ENCODE measurements at regions not wholly inside any gene's neighbourhood (a gene's known extent, or its start where the extent isn't known, plus 50 kb on each side); places are given as distances from the start of the nearest gene placed in this dataset.

GRCh38 chr4:54844911-54845310 lies 187.2 kb downstream of the KIT start:
- intact Hi-C loops (cut with micrococcal nuclease) = loop anchor here (5.0 kb wide), 1 partner anchor 523 kb away; no protein-coding TSS in a partner anchor
- Mint-ChIP-seq H3K4me3 (no peak overlapping the region), H3K27me3 (peaks cover 9% of the 10 kb centered on the region), H3K4me1 (no peaks in the 10 kb centered on the region), H3K27ac (no peak overlapping the region), H3K9me3 (ENCODE audit: insufficient read depth) (no peaks in the 10 kb centered on the region)
- ChIA-PET POLR2A (no interaction called here), CTCF (no interaction called here)
- Histone ChIP-seq H3K9ac (ENCODE audit: low read length) (no peak overlapping the region), H3K9me3 (ENCODE audit: control extremely low read depth in 1 of 3, control insufficient read depth in 2 of 3, insufficient read depth in 1 of 3, low read length in 2 of 3) (no peaks in the 10 kb centered on the region), H2AFZ (ENCODE audit: insufficient read depth, low read depth, low read length, poor library complexity, severe bottlenecking) (no peak overlapping the region), H3K4me1 (ENCODE audit: control insufficient read depth in 2 of 2, insufficient read depth in 2 of 2, low read length in 2 of 2) (no peaks in the 10 kb centered on the region), H3K4me3 (ENCODE audit: control extremely low read depth in 1 of 5, extremely low read depth in 1 of 5, insufficient read depth in 1 of 5, low read depth in 2 of 5, low read length in 4 of 5) (no peak overlapping the region), H3K4me2 (replicated peaks; ENCODE audit: low read depth, low read length, poor library complexity, severe bottlenecking) (no peak overlapping the region), H3K27ac (ENCODE audit: low read length in 2 of 2) (no peak overlapping the region), H3K79me2 (ENCODE audit: control insufficient read depth, insufficient read depth, low read length) (no peaks in the 10 kb centered on the region), H3K27me3 (replicated peaks in 1 of 4; ENCODE audit: control extremely low read depth in 1 of 4, control insufficient read depth in 3 of 4, insufficient read depth in 4 of 4, low read length in 3 of 4) (peaks cover 0 to 4% (median 0%) of the 10 kb centered on the region in 4 experiments), H3K36me3 (replicated peaks in 1 of 2; ENCODE audit: control extremely low read depth in 1 of 2, control insufficient read depth in 1 of 2, extremely low read depth in 1 of 2, insufficient read depth in 2 of 2, low read length in 1 of 2) (no peaks in the 10 kb centered on the region), H4K20me1 (ENCODE audit: control insufficient read depth, insufficient read depth, low read length, poor library complexity, severe bottlenecking) (no peaks in the 10 kb centered on the region)
- no CpG with 5 or more reads among the region's 2 CpGs for whole genome bisulfite sequencing (ENCODE audit: insufficient coverage)
- ATAC-seq (ENCODE audit: low read depth) (no peak), DNase-seq (no peak)
- TF ChIP-seq CTCF (IDR thresholded peaks at IDR 0.05) = no peak
- TF ChIP-seq EZH2 (IDR thresholded peaks at IDR 0.05; ENCODE audit: borderline replicate concordance, insufficient read depth, low read depth, low read length, poor library complexity, severe bottlenecking) = no peak

- Histone ChIP-seq H3K27ac (ENCODE audit: low read length in 2 of 2) (no peak overlapping the region), H3K27me3 (replicated peaks in 1 of 4; ENCODE audit: control extremely low read depth in 1 of 4, control insufficient read depth in 3 of 4, insufficient read depth in 4 of 4, low read length in 3 of 4) (peaks cover 0 to 4% (median 0%) of the 10 kb centered on the region in 4 experiments), H3K4me1 (ENCODE audit: control insufficient read depth in 2 of 2, insufficient read depth in 2 of 2, low read length in 2 of 2) (no peaks in the 10 kb centered on the region), H3K79me2 (ENCODE audit: control insufficient read depth, insufficient read depth, low read length) (no peaks in the 10 kb centered on the region), H3K9me3 (ENCODE audit: control extremely low read depth in 1 of 3, control insufficient read depth in 2 of 3, insufficient read depth in 1 of 3, low read length in 2 of 3) (no peaks in the 10 kb centered on the region), H3K9ac (ENCODE audit: low read length) (no peak overlapping the region), H3K36me3 (replicated peaks in 1 of 2; ENCODE audit: control extremely low read depth in 1 of 2, control insufficient read depth in 1 of 2, extremely low read depth in 1 of 2, insufficient read depth in 2 of 2, low read length in 1 of 2) (no peaks in the 10 kb centered on the region), H3K4me3 (ENCODE audit: control extremely low read depth in 1 of 5, extremely low read depth in 1 of 5, insufficient read depth in 1 of 5, low read depth in 2 of 5, low read length in 4 of 5) (no peak overlapping the region), H4K20me1 (ENCODE audit: control insufficient read depth, insufficient read depth, low read length, poor library complexity, severe bottlenecking) (no peaks in the 10 kb centered on the region), H3K4me2 (replicated peaks; ENCODE audit: low read depth, low read length, poor library complexity, severe bottlenecking) (no peak overlapping the region), H2AFZ (ENCODE audit: insufficient read depth, low read depth, low read length, poor library complexity, severe bottlenecking) (no peak overlapping the region)
- DNase-seq (no peak), ATAC-seq (ENCODE audit: low read depth) (no peak)
- H3K27ac Mint-ChIP-seq = no peak overlapping the region
- no peaks in the 10 kb centered on the region for H3K4me1 Mint-ChIP-seq
- no peaks in the 10 kb centered on the region for H3K9me3 Mint-ChIP-seq (ENCODE audit: insufficient read depth)
- POLR2A ChIA-PET = no interaction called here
- WGBS (ENCODE audit: insufficient coverage) = 90% methylated on average over 2 of the region's 3 CpGs
- CTCF ChIA-PET = no interaction called here
- no peak for TF ChIP-seq CTCF (IDR thresholded peaks at IDR 0.05)
- no peak for TF ChIP-seq EZH2 (IDR thresholded peaks at IDR 0.05; ENCODE audit: borderline replicate concordance, insufficient read depth, low read depth, low read length, poor library complexity, severe bottlenecking)
- intact Hi-C loops (cut with micrococcal nuclease) = loop anchor here (5.0 kb wide), 1 partner anchor 522 kb away; no protein-coding TSS in a partner anchor
- peaks cover 9% of the 10 kb centered on the region for H3K27me3 Mint-ChIP-seq
- no peak overlapping the region for H3K4me3 Mint-ChIP-seq
Observed at GRCh38 chr4:54843946-54844345, 186.2 kb downstream of the KIT start.

Data from B cell (primary cell).